ENCODE measurements at regions not wholly inside any gene's neighbourhood (a gene's known extent, or its start where the extent isn't known, plus 50 kb on each side); places are given as distances from the start of the nearest gene placed in this dataset.

DNA sequence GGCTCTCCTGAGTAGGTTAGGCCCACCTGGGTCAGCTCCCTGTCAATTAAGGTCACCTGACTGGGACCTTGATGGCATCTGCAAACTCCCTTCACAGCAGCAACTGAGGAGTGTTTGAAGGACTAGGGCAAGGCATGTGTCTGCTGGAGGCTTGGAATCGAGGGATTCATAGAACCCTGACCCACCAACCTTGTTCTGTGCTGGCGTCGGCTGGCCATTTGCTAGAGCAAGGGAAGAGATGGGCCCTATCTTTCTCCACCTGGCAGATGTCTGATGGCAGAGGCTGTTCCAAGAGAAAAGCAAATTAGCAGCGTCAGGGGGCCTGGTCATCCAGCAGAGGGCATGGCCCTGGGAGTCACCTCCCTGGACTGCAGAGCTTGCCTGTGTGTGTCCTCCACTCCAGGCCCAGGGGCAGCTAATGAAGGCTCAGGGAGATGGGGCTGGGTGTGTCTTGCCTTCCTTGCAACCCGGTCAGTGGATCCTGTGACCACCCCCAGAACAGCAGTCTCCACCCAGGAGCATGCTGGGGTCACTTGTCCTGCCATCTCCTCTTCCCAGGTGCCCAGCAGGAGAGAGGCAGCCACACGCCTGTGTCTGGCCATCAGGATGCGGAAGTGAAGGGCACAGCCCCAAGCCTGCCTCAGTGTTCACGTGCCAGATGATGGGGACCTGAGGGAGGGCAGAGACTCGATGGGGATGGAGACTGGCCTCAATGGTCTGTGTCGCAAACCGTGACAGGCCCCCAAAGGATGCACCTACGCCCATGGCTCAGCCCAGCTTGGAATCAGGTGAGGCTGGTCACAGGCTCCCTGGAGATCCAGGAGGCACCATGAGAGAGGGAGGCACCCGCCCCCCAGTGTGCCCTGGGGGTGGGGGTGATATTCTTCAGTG is 53.9 kb downstream of the BARX1 start:
- H3K27me3 ChIP-seq = no peaks in the 10 kb centered on the region
- TF ChIP-seq EP300 (IDR thresholded peaks at IDR 0.05) (no peak), POLR2A (IDR thresholded peaks at IDR 0.05) (no peak), CTCF (IDR thresholded peaks at IDR 0.05) (no peak), POLR2AphosphoS5 (IDR thresholded peaks at IDR 0.05) (no peak)
- WGBS, 2 donors = 86 to 90% methylated on average over 13 of the region's 13 CpGs
- H3K36me3 ChIP-seq = no peaks in the 10 kb centered on the region
- H3K9me3 ChIP-seq = no peaks in the 10 kb centered on the region
- peak; percentile 53 for DNase-seq
- intact Hi-C loops (cut with DNase I) = no loop called here
- H3K4me1 ChIP-seq = no peaks in the 10 kb centered on the region
- no peak overlapping the region for H3K4me3 ChIP-seq
- H3K27ac ChIP-seq = no peak overlapping the region

DNA sequence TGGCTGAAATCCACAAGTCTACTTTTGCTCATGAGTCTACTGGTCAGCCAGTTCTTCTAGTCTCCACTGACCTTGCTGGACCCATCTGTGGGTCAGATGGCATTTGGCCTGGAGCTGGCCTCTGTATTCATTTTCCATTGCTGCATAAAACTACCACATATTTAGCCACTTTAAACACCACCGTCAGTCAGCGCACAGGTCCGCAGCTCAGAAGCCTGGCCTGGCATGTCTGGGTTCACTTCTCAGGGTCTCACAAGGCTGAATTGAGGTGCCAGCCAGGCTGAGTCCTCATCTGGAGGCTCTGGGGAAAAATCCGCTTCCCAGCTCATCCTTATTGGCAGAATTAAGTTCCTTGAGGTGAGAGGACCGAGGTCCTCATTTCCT is 54.7 kb downstream of the BARX1 start:
- no peak overlapping the region for H3K27ac ChIP-seq
- H3K27me3 ChIP-seq = no peaks in the 10 kb centered on the region
- 92 to 95% methylated on average over 5 of the region's 5 CpGs for WGBS, 2 donors
- intact Hi-C loops (cut with DNase I) = no loop called here
- no peak overlapping the region for H3K4me3 ChIP-seq
- H3K9me3 ChIP-seq = no peaks in the 10 kb centered on the region
- DNase-seq = peak; percentile 35
- TF ChIP-seq EP300 (IDR thresholded peaks at IDR 0.05) = no peak
- TF ChIP-seq POLR2A (IDR thresholded peaks at IDR 0.05) = no peak
- no peak for TF ChIP-seq POLR2AphosphoS5 (IDR thresholded peaks at IDR 0.05)
- TF ChIP-seq CTCF (IDR thresholded peaks at IDR 0.05) = no peak
- H3K4me1 ChIP-seq = no peaks in the 10 kb centered on the region
- H3K36me3 ChIP-seq = no peaks in the 10 kb centered on the region

GRCh38 chr9:93899609-93900435 is 55.3 kb downstream of the BARX1 start:
- intact Hi-C loops (cut with DNase I) = no loop called here
- peak; percentile 56 for DNase-seq
- Histone ChIP-seq H3K9me3 (no peaks in the 10 kb centered on the region), H3K36me3 (no peaks in the 10 kb centered on the region), H3K4me3 (no peak overlapping the region), H3K27me3 (no peaks in the 10 kb centered on the region), H3K27ac (no peak overlapping the region), H3K4me1 (no peaks in the 10 kb centered on the region)
- TF ChIP-seq EP300 (IDR thresholded peaks at IDR 0.05) (no peak), POLR2A (IDR thresholded peaks at IDR 0.05) (no peak), CTCF (IDR thresholded peaks at IDR 0.05) (no peak), POLR2AphosphoS5 (IDR thresholded peaks at IDR 0.05) (no peak)
- 93 to 94% methylated on average over 8 of the region's 8 CpGs for WGBS, 2 donors

- no peak overlapping the region for H3K27ac ChIP-seq
- no peaks in the 10 kb centered on the region for H3K27me3 ChIP-seq
- no peak overlapping the region for H3K4me3 ChIP-seq
- H3K4me1 ChIP-seq = no peaks in the 10 kb centered on the region
- intact Hi-C loops (cut with DNase I) = no loop called here
- no peaks in the 10 kb centered on the region for H3K9me3 ChIP-seq
- WGBS, 2 donors = 83 to 86% methylated on average over 17 of the region's 17 CpGs
- no peak for TF ChIP-seq POLR2AphosphoS5 (IDR thresholded peaks at IDR 0.05)
- TF ChIP-seq POLR2A (IDR thresholded peaks at IDR 0.05) = no peak
- no peak for TF ChIP-seq EP300 (IDR thresholded peaks at IDR 0.05)
- TF ChIP-seq CTCF (IDR thresholded peaks at IDR 0.05) = no peak
- H3K36me3 ChIP-seq = no peaks in the 10 kb centered on the region
- DNase-seq = peak; percentile 56
These were observed 56.4 kb downstream of the BARX1 start for GRCh38 chr9:93898502-93899426.
